Hematopoietic multipotent progenitor cell treated with erythropoietin and hydrocortisone succinate and interleukin-3 and kit ligand, for 6 days (in vitro differentiated cells): ENCODE measurements at regions not wholly inside any gene's neighbourhood (a gene's known extent, or its start where the extent isn't known, plus 50 kb on each side); places are given as distances from the start of the nearest gene placed in this dataset.

Experiments
- DNase-seq: peaks from one replicate; pipeline ENCODE4 v3.0.0-alpha.2; 2015

- no peak for DNase-seq
Observed at GRCh38 chrX:115494161-115494560, 66.8 kb upstream of the PLS3 start.

DNA sequence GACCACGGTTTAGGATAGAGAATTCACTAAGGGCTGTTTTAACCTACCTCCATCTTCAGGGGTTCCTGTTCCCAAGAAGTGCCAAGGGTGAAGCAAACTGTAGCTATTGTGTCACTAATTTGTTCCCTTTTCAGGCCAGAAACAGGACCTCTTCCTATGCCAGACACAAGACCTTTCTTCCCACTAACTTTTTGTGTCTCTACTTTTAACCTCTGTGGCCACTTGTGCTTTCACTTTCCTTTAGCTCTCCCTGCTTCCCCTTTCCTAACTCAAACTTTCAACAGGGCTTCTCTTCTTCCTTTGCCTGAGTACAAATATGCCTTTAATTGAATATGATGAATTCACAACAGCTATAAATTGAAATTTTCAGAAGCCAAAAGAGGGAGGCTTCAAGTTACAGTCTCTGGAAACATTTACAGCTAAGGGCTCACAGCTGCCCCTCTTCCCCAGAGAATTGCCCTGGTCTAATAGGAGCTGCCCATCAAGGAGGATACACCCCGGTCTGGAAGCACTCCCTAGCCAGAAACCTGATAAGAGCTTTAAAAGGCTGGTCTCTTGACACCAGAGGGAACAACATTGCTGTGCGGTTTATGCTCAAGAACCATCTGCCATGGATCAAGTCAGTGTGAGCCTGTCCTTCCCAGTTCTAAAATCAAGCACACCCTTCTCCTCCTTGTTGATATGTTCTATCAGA, 61.7 kb upstream of the PLS3 start:
- no peak for DNase-seq

- DNase-seq = no peak
Observed at GRCh38 chrX:115503099-115503498, 57.9 kb upstream of the PLS3 start.

- DNase-seq = no peak
Observed at GRCh38 chrX:115504167-115504566, 56.8 kb upstream of the PLS3 start.
